ENCODE measurements at regions not wholly inside any gene's neighbourhood (a gene's known extent, or its start where the extent isn't known, plus 50 kb on each side); places are given as distances from the start of the nearest gene placed in this dataset.

DNA sequence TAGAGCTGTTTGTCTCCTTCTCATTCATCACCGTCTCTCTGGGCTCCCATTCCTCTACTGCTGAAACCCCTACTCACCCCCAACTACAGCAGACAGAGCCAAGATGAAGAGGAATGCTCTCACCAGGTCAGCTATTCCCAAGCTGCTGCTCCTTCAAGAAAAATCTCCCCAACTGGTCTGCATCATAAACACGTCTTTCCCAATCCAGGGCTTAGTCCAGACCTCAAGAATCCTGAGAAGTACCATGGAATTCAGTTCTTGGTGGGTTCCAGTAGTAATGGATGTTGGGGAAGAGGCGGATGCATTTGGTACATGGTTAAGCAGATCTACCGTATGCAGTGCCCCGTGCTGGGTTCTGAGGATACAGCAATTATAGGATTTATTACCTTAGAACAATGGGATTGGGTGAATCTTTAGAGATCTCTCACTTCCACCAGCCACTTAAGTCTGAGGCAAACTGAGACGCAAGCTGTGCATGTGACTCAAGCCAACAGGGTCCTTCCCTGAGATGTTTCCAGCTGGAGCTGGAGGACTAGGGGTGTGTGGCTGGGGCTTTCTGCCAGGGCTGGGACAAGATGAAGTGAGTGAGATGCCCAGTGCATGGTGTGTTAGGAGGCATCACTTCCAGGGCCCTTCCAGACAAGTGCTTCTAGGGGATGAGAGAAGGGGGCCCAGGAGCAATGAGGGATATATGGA lies 232.7 kb upstream of the CDH5 start:
- no peak for DNase-seq

DNA sequence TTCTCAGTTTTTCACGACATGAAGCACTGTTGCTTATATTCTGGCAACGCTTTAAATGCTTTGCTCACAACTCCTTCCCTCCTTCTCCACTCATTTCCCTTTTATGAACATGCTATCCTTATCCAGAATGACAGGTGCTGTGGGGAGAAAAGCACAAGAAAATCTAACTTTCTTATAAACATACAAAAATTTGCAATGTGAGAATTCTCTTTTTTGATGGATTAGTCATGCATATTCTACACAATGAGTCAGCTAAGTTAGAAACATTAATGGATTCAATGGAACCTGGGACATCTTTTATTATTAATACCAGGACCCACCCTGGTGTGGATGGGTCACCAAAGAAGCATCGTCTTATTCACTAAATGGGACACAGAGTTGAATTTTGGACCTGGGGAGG lies 234.6 kb upstream of the CDH5 start:
- no peak for DNase-seq

DNA sequence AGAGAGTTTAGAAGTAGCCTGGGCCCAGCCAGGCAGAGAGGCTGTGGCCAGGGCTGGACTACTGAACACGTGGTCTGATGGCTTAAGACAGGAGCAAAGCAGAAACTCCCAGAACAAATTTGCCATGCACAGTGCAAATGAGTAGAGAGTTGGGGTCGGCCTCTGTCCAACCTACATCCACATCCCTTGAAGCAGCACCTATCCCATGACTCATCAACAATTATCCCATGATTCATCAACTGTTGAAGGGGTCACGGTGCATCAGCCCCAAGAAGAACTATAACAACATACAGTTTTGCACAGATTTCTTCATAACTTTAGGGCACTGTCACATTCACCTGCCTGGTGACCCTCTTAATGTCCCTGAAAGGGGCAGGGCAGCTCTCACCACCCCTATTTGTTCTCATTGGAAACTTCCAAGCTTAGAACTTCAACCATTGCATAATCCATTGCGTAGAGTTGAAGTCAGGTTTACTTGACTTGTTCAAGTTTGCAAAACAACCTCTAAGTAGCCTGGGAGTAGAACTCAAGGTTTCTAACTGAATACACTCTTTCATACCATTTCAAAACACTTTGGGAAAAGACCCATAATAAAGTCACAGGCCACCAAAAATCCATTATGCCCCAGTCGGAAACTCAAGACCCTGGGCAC lies 235.2 kb upstream of the CDH5 start:
- no peak for DNase-seq

DNA sequence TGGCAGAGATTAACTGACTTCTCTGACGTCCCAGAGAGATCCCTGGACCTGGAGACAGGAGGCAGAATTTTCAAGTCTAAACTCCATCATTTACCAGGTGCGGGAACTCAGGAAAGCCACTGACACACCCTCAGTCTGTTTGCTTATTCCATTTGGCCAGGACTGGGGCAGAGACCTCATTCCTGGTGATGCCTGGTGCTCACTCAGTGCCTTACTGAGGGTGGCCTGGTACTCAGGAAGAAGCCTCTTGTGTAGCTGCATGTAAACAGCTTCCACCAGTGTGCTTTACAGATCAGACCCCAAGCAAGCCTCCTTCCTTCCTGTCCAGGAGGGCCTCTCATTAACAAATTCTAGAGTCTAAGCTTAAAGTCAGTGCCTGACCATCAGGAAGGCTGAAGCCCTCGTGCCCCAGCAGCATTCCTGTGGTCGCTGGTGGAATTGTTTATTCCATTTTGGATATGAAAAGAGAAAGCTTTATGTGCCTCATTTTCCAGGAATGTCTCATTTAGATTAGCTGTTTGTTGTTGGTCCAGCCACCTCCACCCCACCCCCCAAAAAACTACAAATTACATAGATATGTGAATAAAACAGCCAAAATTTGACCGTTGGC lies 236.1 kb upstream of the CDH5 start:
- no peak for DNase-seq

DNA sequence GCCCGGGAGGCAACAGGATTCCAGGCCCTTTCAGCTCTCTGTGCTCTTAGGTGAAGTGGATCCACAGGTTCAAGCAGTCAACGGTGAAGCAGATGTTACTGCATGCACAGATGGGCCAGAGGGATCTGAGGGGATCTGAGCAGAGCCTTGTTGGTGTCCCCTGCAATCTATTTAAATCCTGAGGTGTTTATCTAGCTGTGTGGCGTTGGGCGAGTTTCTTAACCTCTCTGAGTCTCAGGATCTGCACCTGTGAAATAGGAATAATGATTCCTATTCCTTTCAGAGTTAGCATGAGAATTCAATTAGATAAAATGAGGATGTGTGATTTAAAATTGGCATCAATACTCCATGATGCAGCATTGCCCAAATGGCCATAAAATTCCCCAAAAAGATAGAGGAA lies 237.3 kb upstream of the CDH5 start:
- DNase-seq = no peak

DNA sequence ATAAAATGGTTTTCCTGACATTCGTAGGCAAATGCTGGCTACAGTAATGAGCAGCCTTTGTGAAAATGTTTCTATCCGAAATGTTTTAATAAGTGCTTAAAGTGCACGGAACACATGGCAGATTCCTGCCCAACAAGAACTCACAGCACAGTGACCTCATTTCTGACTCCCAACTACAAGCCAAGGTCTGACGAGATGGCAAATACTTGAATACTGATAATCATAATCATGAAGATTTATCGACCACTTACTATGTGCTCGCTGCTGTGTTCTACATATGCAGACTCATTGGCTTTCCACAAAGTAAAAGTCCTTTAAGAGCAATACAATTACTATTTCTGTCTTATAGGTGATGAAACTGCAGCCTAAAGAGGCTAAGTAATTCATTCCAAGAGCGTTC lies 238.1 kb upstream of the CDH5 start:
- no peak for DNase-seq

DNA sequence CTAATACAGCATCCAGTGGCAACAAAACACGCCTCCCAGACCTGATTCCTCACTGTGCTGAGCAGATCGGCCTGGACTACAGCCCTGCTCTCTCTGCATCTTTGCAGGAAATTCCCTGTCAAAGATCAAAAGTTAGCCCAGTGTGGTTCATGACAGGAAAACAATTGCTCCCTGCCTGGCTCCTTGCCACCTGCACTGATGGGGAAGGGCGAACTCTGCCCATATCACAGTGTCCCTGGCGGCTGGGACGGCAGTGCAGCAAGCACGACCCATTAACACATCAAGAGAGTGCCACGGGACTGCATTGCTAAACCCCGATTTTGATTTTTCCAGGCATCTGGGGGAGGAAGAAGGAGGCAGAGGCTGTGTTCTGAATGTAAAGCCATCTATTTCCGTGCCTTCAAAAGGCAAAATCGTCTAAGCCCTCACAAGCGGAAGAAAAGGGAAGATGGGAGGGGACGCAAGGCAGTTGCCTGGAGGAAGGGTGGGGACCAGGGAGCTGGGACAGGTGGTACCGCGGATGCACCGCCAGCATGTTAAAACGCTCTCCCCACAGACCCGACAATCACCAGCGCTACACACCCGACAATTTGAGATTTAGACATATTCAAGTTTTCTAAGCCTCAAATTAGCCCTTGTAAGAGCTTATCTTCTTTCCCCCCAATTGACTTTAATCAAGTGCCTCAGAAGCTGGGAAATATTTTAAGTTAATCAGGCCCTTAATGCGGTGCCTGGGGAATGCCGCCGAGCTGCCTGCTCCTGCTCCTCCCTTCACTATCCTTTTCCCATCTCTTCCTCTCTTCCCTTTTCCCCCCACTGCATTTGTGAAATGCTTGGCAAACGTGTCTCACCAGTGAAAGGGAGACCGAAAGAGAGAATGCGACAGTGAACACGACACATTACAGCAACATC lies 238.8 kb upstream of the CDH5 start:
- DNase-seq = no peak

DNA sequence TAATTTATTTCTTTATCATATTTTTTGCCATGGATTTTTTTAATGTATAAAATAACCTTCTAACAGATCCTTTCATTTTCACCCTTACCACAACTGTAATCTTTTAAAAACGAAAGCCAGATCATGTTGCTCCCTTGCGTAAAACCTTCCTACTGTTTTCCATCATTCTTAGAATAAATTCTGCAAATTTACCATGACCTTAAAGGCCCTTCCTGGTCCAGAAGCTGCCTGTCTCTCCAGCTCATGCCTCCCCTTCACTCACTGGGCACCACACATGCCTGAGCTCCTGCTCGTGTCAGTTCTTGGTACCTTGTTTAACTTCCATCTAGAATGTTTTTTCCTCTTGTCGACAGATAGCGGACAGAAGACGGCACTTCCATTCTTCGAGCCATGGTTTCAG lies 245.0 kb upstream of the CDH5 start:
- DNase-seq = no peak

DNA sequence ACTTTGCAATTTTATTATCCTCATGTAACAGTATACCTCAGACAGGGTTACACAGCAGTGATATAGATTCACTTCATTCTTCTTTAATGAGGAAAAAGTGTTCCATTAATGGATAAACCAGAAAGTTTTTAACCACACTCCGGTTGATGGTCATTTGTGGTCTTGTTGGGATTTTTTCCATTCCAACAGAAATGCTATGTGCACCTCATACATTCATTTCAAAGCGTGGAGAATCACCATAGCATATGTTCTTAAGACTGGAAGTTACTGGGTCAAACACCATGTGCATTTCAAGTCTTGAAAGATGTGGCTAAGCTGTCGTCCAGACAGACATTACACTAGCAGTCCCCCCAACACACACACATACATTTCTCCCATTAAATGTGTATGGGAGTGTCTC lies 245.8 kb upstream of the CDH5 start:
- DNase-seq = no peak

DNA sequence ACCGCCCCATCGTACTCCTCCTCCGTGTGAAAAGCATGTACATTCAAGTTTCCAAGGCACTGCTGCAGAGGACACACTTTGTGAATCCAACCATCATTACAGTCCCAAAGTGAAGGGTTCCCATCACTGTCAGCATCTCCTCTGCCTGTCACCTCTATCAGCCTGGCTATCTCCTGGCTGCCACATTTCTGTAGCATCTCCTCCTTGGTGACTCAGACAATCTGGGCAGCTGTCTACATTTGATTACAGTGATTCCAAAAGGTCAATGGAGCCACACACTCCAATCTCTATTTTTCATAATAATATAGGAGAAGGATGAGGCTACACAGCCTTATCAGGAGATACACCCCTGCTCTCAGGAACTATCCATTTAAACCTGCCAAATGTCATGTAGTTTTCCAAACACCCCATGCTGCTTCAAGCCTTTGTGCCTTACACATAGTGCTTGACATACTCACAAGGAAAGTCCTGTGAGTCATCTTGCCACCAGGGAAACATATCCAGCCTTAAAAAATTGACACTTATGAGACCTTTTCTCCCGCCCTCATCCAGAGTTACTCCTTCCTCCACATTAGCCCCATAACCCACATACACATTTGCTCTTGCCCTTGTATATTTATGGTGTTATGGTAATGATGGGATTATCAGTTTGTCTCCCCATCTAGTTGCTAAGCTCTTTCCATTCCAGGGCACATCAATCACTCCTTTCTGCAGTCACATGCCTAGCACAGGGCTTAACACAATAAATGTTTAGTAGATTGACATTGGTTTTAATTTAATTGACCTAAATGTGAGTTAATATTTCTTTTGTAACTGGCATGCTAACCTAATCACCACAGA lies 250.1 kb upstream of the CDH5 start:
- no peak for DNase-seq

DNA sequence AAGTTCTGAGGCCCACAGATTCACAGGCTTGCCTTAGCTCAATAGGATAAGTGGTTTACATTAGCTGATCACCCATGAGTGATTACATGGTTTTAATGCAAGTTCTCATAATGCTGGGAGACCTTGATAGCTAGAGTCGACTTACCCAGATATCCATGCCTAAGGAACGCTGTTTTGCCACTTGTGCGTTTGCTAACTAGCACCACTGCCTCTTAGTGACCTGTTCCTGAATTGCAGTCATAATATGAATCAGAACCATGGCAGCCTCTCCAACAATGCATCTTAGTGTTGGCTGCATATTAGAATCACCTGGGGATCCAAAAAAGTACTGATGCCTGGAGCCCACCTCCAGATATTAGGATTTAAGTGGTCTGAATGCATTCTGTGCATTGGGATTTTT lies 251.1 kb upstream of the CDH5 start:
- DNase-seq = no peak

DNA sequence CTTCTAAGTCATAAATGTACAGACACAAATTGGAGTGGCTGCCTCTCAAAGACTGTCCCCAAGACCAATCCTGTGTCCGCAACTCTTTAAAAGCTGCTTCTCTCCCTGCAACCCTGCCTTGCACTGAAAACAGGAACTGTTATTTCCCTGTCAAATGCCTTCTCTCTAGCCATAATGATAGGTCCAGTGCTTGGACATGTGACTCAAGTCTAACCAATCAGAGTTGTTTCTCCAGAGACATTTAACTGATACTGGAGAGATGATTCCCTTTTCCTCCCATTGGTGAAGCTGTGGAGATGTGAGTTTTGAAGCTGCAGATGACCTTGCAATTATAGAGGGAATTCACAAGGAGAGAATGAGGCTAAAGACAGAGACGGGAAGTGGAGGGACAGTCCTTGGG lies 253.3 kb upstream of the CDH5 start:
- no peak for DNase-seq

DNA sequence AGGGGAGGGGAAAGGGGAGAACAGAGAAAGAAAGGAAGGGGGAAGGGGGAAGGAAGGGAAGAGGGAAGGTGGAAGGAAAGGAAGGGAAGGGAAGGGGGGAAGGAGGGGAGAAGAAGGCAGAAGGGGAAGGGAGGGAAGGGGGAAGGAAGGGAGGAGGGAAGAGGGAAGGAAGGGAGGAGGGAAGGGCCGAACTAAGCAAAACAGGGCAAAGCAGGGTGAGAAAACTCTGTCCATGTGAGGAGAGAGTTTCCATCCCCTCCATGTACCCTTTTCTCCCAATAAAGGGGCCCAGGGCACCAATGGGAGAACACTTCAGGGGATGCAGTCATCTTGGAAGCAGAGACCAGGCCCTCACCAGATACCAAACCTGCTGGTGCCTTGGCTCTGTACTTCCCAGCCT lies 256.8 kb upstream of the CDH5 start:
- no peak for DNase-seq

DNA sequence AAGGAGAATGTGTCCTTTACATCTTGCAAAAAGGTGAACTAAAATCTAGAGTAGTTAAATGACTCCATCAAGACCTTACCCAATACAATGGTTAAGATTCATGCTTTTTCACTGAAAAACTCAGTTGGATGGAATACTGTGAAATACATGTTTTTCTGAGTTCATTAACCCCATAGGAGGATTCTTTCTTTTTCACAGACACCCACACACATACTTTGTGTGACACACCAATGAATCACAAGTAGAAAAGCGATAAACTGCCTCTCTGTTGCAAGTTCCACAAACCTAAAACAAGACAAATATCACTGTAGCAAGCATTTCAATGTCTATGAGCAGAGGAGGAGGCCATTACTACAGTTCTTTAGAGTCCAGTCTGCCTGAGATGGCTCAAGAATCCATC lies 258.8 kb upstream of the CDH5 start:
- no peak for DNase-seq

DNA sequence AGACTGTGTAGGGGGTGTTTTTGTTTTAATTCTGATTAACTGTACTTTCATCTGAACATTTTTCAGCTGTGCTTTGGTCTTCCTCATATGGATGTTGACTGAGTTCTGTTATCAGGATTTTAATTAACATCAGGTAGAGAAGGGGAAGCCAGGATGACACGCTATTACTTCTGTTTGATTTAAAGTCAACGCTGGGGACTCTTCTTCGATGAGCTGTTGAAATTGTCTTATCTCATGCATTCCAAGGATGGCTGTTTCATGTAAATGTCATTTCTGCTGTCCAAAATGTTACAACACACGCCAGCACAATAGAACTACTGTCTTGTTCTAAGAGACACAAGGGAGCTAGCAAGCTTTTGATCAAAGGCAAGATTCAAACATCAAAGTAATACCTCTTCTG lies 263.3 kb upstream of the CDH5 start:
- DNase-seq = no peak

DNA sequence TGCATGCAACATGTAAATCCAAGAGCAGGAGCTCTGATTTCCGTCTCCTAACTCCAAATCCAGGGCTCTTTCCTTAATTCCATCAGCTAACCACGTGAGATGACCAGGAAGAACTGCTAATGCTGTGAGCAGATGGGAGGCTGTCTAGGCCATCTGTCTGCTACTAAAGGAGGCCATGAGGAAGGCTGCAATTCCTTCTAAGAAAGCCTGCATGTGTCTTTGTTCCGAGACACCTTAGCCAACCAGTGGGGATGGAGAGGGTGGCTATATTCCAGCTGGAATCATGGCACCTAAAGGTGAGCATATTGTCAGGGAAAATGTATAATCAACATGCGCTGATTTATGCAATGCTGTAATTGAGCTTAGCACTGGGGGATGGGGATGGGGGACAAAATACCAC lies 267.2 kb upstream of the CDH5 start:
- no peak for DNase-seq

DNA sequence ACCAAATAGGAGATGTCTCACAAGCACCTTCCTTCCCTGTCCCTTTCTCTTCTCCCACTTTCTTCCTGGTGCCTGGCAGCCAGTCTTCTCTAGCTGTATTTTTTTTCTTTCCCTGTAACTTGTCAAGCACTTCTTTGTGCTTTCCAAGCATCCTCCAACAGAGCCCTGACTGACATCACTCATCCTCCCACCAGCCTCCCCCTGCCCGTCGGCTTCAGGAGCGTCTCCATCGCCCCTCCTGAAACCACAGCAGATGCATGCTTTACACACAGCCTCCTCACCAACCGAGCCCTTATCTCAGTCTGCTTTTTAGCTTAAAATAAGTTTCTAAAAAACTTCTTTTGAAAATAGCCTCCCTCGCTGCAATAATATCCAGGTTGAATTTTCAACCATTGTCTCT lies 268.7 kb upstream of the CDH5 start:
- DNase-seq = no peak

DNA sequence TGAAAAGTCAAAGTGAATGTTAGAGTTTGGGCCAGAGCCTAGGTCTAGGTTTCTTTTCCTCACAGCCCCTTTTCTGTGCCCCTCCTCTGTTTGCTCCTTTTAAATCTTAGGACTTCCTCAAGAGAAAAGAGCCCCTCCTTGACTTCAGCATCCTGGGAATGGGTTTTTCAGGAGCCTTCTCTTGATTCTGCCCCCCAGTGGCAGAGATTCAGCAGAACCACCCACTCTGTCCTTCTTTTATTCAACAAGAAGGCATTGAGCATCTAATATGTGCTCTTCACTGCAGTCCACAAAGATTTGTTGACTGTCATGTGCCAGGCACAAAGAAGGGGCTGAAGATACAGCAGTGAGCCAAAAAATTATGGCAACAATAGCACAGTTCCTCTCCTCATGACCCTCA lies 270.8 kb upstream of the CDH5 start:
- DNase-seq = no peak

DNA sequence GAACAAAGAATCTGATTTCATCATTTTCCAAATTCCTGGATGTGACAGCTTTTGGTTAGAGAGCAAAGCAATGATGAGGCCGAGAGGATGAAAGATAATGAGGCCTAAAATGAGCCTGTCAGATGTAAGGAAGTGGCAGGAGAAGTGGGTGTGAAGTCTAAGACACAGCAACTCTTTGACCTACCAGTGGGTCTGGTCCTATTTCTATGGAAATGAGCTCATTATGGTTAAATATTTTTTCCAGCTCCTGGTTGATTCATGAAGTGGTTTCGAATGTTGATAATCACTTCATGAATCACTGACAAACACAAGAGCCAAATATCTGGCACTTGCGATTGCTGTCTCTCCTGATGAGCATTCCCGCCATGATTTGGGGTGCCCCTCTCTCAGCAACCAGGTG lies 273.3 kb upstream of the CDH5 start:
- DNase-seq = no peak

DNA sequence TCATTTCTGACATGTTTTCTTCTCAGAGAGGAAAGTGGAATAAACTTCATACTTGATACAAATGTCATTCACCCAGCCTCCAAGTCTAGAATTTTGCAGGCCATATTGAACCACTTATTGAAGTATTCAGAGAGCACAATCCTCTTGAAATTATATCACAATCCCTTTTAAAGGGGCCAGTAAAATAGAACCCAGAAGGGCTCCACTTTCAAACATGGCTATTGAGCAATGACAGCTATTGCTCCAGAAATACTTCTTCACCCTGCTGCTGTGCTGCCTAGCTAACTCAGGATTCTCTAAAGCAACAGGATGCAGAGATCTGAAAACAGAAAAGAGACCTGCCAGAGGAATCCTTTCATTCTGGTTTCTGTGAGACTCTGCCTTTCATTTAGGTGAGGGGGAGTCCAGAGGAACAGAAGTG lies 275.0 kb upstream of the CDH5 start:
- DNase-seq = no peak

DNA sequence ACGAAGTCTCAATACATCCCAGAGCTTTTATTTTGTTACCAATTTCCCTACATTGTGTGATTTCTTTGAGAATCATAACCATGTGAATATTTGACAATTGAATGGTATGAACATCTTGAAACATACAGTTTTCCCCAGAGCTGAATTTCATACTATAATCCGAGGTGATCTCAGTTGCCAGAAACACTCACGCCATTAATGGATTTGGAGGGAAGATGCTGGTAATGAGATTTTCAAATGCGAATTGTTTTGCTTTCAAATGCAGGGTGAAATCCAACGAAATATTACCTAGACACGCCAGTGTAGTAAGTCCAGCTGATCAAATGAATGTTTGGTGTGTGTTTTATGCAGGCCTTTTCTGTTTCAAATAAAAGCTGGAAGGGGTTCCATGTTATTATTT lies 277.8 kb upstream of the CDH5 start:
- no peak for DNase-seq

DNA sequence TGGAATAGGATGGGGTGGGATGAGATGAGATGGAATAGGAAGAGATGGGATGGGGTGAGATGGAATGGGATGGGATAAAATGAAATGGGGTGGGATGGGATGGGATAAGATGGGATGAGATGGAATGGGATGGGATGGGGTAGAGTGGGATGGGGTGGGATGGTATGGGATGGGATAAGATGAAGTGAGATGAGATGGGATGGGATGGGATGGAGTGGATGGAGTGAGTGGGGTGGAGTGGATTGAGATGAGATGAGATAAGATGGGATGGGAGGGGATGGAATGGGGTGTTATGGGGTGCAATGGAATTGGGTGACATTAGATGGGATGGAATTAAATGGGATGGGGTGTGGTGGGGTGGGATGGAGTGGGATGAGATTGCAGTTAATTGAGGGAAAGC lies 279.2 kb upstream of the CDH5 start:
- no peak for DNase-seq

DNA sequence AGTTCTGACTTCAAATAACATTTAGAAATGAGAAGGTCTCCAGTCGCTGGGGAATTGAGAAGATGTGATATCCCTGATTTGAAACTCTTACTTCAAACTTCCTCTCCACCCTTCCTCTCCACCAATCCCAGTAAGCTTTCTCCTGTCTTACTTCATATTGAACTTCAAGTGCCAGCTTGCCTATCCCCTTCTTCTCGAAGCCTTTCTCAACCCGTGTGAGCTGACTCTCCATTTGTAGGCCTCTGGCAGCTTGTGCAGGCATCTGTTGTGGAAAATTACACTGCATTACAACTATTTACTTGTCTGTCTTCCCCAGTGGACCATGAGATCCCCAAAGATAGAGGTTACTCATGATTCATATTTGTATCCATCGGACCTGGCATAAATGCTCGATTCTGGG lies 280.8 kb upstream of the CDH5 start:
- DNase-seq = no peak
